DMS 273 treated with DMSO at 0.1 percent for 48 hours (cell line): ENCODE measurements at regions not wholly inside any gene's neighbourhood (a gene's known extent, or its start where the extent isn't known, plus 50 kb on each side); places are given as distances from the start of the nearest gene placed in this dataset.
"Not testable (repeated sequence)": the region's sequence is repeated elsewhere in the genome, so short reads cannot be mapped to it uniquely, and the experiment has no call there.

Experiments
- DNase-seq: peaks from one replicate; lab custom pipeline; 2025; lab: John Stamatoyannopoulos, UW

GRCh38 chr13:74288361-74288911, 154.2 kb upstream of the KLF12 start:
- no peak for DNase-seq

- DNase-seq = peak; percentile 44
These were observed 153.5 kb upstream of the KLF12 start for GRCh38 chr13:74287724-74288169.

GRCh38 chr13:74280795-74281490, 146.7 kb upstream of the KLF12 start:
- DNase-seq = no peak

GRCh38 chr13:74280093-74280794, 146.0 kb upstream of the KLF12 start:
- no peak for DNase-seq

- DNase-seq = no peak
These were observed 144.7 kb upstream of the KLF12 start for GRCh38 chr13:74278901-74279300.

- no peak for DNase-seq
These were observed 140.7 kb upstream of the KLF12 start for GRCh38 chr13:74274916-74275315.

GRCh38 chr13:74273581-74273980, 139.4 kb upstream of the KLF12 start:
- DNase-seq = no peak

- no peak for DNase-seq
These were observed 138.6 kb upstream of the KLF12 start for GRCh38 chr13:74272826-74273225.

- DNase-seq = no peak
These were observed 135.8 kb upstream of the KLF12 start for GRCh38 chr13:74270018-74270417.

GRCh38 chr13:74266861-74267260, 132.7 kb upstream of the KLF12 start:
- no peak for DNase-seq

- no peak for DNase-seq
These were observed 132.1 kb upstream of the KLF12 start for GRCh38 chr13:74266309-74266708.

GRCh38 chr13:74264333-74264732, 130.1 kb upstream of the KLF12 start:
- DNase-seq = no peak

GRCh38 chr13:74260420-74260819, 126.2 kb upstream of the KLF12 start:
- DNase-seq = not testable (repeated sequence)

GRCh38 chr13:74259641-74260040, 125.4 kb upstream of the KLF12 start:
- DNase-seq = no peak

GRCh38 chr13:74258961-74259360, 124.8 kb upstream of the KLF12 start:
- peak; percentile 67 for DNase-seq

- no peak for DNase-seq
These were observed 122.8 kb upstream of the KLF12 start for GRCh38 chr13:74256969-74257368.

- DNase-seq = no peak
These were observed 119.0 kb upstream of the KLF12 start for GRCh38 chr13:74253161-74253560.

GRCh38 chr13:74251778-74252519, 117.7 kb upstream of the KLF12 start:
- DNase-seq = no peak

- DNase-seq = no peak
These were observed 116.6 kb upstream of the KLF12 start for GRCh38 chr13:74250738-74251190.

- no peak for DNase-seq
These were observed 114.3 kb upstream of the KLF12 start for GRCh38 chr13:74248477-74248876.

GRCh38 chr13:74246487-74246886, 112.3 kb upstream of the KLF12 start:
- no peak for DNase-seq
